Aorta (tissue), 5 donors: ENCODE measurements at regions not wholly inside any gene's neighbourhood (a gene's known extent, or its start where the extent isn't known, plus 50 kb on each side); places are given as distances from the start of the nearest gene placed in this dataset.

Source experiments
- ATAC-seq: fragments of 200-7000 bp; cut with Tn5 transposase; one replicate; pipeline ENCODE4 v1.9.1; 2022; ENCODE audit warnings: moderate library complexity; ENCODE audit not compliant: low FRiP score
- DNase-seq, 2 donors: peaks; one replicate each; pipeline ENCODE4 v3.0.0-alpha.2; 2020
- H3K27ac ChIP-seq, 2 donors: one replicate each; pipeline ENCODE4 v1.5.1; 2013; ENCODE audit warnings: low read length in 2 of 2, mild to moderate bottlenecking in 2 of 2, moderate library complexity in 2 of 2, control low read depth in 1 of 2, inconsistent platforms in 1 of 2, low read depth in 1 of 2
- H3K27me3 ChIP-seq, 2 donors: one replicate each; pipeline ENCODE4 v1.6.1; 2013; ENCODE audit warnings: control low read depth in 1 of 2, low read length in 1 of 2, mild to moderate bottlenecking in 1 of 2, moderate library complexity in 1 of 2; ENCODE audit not compliant: insufficient read depth in 2 of 2, control insufficient read depth in 1 of 2
- H3K36me3 ChIP-seq, 2 donors: one replicate each; pipeline ENCODE4 v1.6.1; 2013; ENCODE audit warnings: control low read depth in 1 of 2, low read length in 1 of 2, mild to moderate bottlenecking in 1 of 2; ENCODE audit not compliant: insufficient read depth in 2 of 2, control insufficient read depth in 1 of 2
- H3K4me1 ChIP-seq, 2 donors: one replicate each; pipeline ENCODE4 v1.6.1; 2013; ENCODE audit warnings: low read length in 2 of 2, control low read depth in 1 of 2, mild to moderate bottlenecking in 1 of 2, moderate library complexity in 1 of 2; ENCODE audit not compliant: insufficient read depth in 2 of 2, control insufficient read depth in 1 of 2
- H3K4me3 ChIP-seq, 2 donors: one replicate each; pipeline ENCODE4 v1.5.1; 2013; ENCODE audit warnings: low read length in 2 of 2, control low read depth in 1 of 2, mild to moderate bottlenecking in 1 of 2
- H3K9me3 ChIP-seq: one replicate; pipeline ENCODE4 v1.6.1; 2013; ENCODE audit warnings: mild to moderate bottlenecking, low read length; ENCODE audit not compliant: control insufficient read depth
- WGBS, 2 donors: extraction: QIAGEN DNeasy Blood & Tissue Kit; methylation state at CpG; one replicate each; pipeline ENCODE4 v1.1.7; 2013; 5-methylcytosine and 5-hydroxymethylcytosine counted together
- intact Hi-C, 2 donors: fragments of 100-400 bp; cut with DNase I; formaldehyde crosslinking; loops; one replicate each; pipeline versions ENCODE4 v1.14.2 to v1.15.0; 2022
- donor health status: healthy with polysubstance abuse.
- donor health status: Bipolar disorder and iron deficiency.
- donor health status: DM: no; HTN: no; CAD: no.
- donor health status: DM: no; HTN: no; CAD: no.
- donor health status: DM: yes; HTN: yes; CAD: no.

DNA sequence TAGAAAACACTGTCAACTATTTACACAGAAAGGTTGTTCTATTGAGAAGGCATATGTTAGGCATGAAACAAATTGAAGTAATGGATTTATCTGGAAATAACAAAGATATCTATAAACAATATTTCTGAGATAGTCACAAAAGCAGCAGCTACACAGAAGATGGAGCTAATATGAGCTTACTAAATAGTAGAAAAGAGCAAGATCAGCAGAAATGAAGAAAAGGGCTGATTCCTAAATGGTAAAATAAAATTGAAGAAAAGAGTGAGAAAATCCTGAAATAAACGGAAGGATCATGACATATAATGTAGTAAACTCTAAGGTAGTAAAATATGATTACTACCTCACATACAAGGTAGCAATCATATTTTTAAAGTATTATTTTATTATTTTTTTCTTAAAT is 1263.9 kb downstream of the FSCB start:
- DNase-seq (no peak), ATAC-seq (no peak)
- H3K4me3 ChIP-seq, result no peak overlapping the region
- no peaks in the 10 kb centered on the region for H3K9me3 ChIP-seq
- WGBS, 2 donors, result 84 to 91% methylated on average over 1 of the region's 1 CpG
- no peaks in the 10 kb centered on the region for H3K36me3 ChIP-seq
- intact Hi-C loops, result no loop called here
- H3K27me3 ChIP-seq, result no peaks in the 10 kb centered on the region
- no peak overlapping the region for H3K27ac ChIP-seq
- H3K4me1 ChIP-seq, result no peaks in the 10 kb centered on the region

DNA sequence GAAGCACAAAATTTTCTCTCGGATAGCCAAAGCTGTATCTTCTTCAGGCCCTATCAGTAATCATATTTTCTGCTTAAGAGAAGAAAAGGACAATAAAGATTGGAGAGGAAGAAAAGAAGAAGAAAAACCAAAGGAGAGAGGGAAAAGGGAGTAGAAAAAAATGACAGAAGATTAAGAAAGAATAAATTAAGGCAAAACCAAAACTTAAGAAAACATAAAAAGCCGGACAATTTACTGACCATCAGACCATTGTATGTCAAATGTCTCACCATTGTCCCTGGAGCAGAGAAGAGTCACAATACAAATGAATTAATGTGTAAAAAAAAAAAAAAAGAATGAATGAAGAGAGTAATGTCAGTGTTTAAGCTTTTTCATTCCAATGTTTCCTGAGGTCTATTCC is 1274.8 kb downstream of the FSCB start:
- DNase-seq (no peak), ATAC-seq (no peak)
- Histone ChIP-seq H3K4me3 (no peak overlapping the region), H3K4me1 (no peaks in the 10 kb centered on the region), H3K9me3 (no peaks in the 10 kb centered on the region), H3K27ac (no peak overlapping the region), H3K27me3 (no peaks in the 10 kb centered on the region), H3K36me3 (no peaks in the 10 kb centered on the region)
- WGBS, 2 donors, result 84 to 91% methylated on average over 2 of the region's 2 CpGs
- intact Hi-C loops, result no loop called here

DNA sequence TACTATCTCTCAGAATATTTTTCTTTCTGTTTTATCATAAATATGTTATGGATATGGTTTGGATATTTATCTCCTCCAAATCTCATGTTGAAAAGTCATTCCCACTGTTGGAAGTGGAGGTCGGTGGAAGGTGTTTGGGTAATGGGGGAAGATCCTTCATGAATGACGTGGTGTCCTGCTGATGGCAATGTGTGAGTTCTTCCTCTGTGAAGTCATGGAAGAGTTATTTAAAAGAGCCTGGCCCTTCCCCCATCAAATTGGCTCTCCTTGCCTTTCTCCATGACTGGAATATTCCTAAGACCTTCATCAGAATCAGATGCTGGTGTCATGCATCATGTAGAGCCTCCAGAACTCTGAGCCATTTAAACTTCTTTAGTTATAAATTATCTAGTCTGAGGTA is 1291.6 kb downstream of the FSCB start:
- 65 to 69% methylated on average over 2 of the region's 2 CpGs for WGBS, 2 donors
- H3K9me3 ChIP-seq, result no peaks in the 10 kb centered on the region
- intact Hi-C loops, result no loop called here
- H3K36me3 ChIP-seq, result no peaks in the 10 kb centered on the region
- H3K27me3 ChIP-seq, result no peaks in the 10 kb centered on the region
- DNase-seq (no peak), ATAC-seq (no peak)
- no peak overlapping the region for H3K27ac ChIP-seq
- H3K4me1 ChIP-seq, result no peaks in the 10 kb centered on the region
- H3K4me3 ChIP-seq, result no peak overlapping the region

DNA sequence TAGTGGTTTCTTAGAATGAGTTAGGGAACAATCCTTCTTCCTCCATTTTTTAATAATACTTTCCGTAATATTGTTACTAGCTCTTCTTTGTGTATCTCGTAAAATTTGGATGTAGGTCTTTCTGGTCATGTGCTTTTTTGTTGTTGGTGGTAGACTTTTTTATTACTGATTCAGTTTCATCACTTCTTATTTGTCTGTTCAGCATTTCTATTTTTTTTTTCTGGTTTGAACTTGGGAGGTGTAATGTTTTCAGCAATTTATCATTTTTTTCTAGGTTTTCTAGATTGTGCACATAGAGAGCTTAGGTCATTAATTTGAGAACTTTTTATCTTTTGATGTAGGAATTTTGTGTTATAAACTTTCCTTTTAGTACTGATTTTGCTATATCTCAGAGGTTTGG is 1299.9 kb downstream of the FSCB start:
- DNase-seq (no peak), ATAC-seq (no peak)
- Histone ChIP-seq H3K36me3 (no peaks in the 10 kb centered on the region), H3K4me1 (no peaks in the 10 kb centered on the region), H3K4me3 (no peak overlapping the region), H3K27me3 (no peaks in the 10 kb centered on the region), H3K9me3 (no peaks in the 10 kb centered on the region), H3K27ac (no peak overlapping the region)
- intact Hi-C loops, result no loop called here
- 85 to 86% methylated on average over 2 of the region's 2 CpGs for WGBS, 2 donors

DNA sequence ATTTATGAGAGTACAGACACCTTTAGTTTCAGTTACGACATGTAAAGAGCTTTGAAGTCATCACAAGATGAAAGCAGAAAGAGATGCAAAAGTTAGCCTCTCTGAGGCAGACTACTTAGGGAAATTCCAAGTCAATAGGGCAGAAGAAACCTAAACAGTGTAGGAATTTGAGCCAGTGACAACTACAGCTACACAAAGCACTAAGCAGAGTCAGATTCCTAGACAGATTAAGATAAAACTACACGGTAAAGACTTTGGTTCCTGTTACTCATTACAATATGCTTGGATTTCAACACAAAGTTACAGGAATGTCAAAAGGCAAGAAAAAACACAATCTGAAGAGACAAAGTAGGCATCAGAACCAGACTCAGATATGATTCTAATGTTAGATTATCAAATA is 1302.3 kb downstream of the FSCB start:
- Histone ChIP-seq H3K36me3 (no peaks in the 10 kb centered on the region), H3K4me1 (no peaks in the 10 kb centered on the region), H3K4me3 (no peak overlapping the region), H3K27ac (no peak overlapping the region), H3K9me3 (no peaks in the 10 kb centered on the region), H3K27me3 (no peaks in the 10 kb centered on the region)
- intact Hi-C loops, result no loop called here
- ATAC-seq (no peak), DNase-seq (no peak)
- 29 to 44% methylated on average over 2 of the region's 2 CpGs for WGBS, 2 donors

DNA sequence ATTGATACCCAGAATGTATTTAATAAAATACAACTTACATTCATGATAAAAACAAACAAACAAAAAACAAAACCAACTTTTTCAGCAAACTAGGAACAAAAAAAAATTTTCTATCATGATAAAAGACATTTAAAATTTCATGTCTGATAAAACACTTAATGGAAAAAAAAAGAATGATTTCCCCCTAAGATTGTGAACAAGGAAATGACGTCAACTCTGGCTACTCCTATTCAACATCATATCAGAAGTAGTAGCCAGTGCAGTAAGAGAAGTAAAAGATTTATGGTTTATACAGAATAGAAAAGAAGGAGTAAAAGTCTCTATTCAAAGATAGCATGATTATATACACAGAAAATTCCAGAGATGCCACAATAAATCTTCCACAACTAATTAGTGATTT is 1306.6 kb downstream of the FSCB start:
- Histone ChIP-seq H3K4me1 (no peaks in the 10 kb centered on the region), H3K27ac (no peak overlapping the region), H3K9me3 (no peaks in the 10 kb centered on the region), H3K36me3 (no peaks in the 10 kb centered on the region), H3K4me3 (no peak overlapping the region), H3K27me3 (no peaks in the 10 kb centered on the region)
- ATAC-seq, result no peak
- DNase-seq, result no peak
- intact Hi-C loops, result no loop called here
- WGBS, 2 donors, result 59 to 60% methylated on average over 1 of the region's 1 CpG

DNA sequence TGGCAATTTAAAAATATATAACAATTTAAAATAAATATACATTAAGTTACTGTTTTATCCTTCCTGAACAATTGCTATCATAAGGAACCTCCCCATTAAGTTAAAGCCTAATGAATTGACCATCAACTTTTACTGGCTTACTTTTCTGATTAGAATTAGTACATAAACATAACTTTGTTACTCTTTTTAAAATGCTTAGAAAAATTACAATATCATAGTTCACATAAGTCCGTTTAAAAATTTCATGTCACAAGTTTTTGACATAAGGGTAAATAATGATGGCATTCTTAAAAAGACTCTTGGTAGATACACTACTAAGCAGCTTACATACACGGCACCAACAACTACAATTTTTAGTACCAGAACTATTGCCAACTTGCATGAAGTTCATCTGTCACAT is 1308.6 kb downstream of the FSCB start:
- Histone ChIP-seq H3K4me3 (no peak overlapping the region), H3K4me1 (no peaks in the 10 kb centered on the region), H3K36me3 (no peaks in the 10 kb centered on the region), H3K9me3 (peaks cover 1% of the 10 kb centered on the region), H3K27me3 (no peaks in the 10 kb centered on the region), H3K27ac (no peak overlapping the region)
- ATAC-seq, result no peak
- DNase-seq, result no peak
- WGBS, 2 donors, result 65 to 77% methylated on average over 2 of the region's 2 CpGs
- intact Hi-C loops, result no loop called here

DNA sequence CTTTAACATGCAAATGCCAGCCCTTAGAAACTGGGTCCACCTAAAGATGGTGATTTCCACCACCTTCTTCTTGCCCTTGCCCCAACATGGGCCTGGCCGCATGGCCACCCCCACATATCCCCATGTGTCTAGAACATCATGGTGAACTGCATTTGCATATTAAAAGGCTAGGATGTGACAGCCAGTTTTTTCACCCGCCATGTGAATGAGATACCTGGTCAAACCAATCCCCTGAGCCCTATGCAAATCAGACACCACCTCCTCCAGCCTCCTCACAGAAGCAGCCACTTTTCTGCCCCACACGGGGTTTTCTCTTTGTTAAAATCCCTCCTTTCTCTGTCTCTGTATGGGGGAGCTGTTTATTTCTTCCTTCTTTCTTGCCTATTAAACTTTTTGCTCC is 1322.5 kb downstream of the FSCB start:
- Histone ChIP-seq H3K27ac (no peak overlapping the region), H3K36me3 (no peaks in the 10 kb centered on the region), H3K9me3 (no peaks in the 10 kb centered on the region), H3K4me1 (no peaks in the 10 kb centered on the region), H3K4me3 (no peak overlapping the region), H3K27me3 (no peaks in the 10 kb centered on the region)
- WGBS, 2 donors, result 70 to 78% methylated on average over 3 of the region's 3 CpGs
- DNase-seq, result no peak
- intact Hi-C loops, result no loop called here
- ATAC-seq, result no peak

DNA sequence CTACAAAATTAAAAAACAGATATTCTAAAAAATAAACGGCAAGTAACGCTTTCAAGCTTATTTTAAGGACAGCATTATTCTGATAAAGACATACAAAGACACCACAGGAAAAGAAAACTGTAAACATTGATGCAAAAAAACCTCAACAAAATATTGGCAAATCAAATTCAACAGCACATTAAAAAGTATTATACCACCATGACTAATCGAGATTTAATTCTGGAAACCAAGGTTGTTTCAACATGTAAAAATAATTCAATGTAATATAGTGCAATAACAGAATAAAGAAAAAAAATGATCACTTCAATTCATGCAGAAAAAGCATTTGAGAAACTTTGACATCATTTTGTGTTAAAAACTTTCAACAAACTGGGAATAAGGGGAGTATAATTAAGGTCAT is 1323.2 kb downstream of the FSCB start:
- intact Hi-C loops, result no loop called here

More for the DNA sequence above, 1323.2 kb downstream of the FSCB start:
- no peaks in the 10 kb centered on the region for H3K27me3 ChIP-seq
- DNase-seq (no peak), ATAC-seq (no peak)
- WGBS, 2 donors, result 81 to 83% methylated on average over 3 of the region's 3 CpGs
- H3K27ac ChIP-seq, result no peak overlapping the region
- H3K4me1 ChIP-seq, result no peaks in the 10 kb centered on the region
- no peak overlapping the region for H3K4me3 ChIP-seq
- no peaks in the 10 kb centered on the region for H3K9me3 ChIP-seq
- no peaks in the 10 kb centered on the region for H3K36me3 ChIP-seq
